SK-N-SH (cell line): ENCODE measurements at regions not wholly inside any gene's neighbourhood (a gene's known extent, or its start where the extent isn't known, plus 50 kb on each side); places are given as distances from the start of the nearest gene placed in this dataset.

Experiments used
- CTCF ChIA-PET: fragments of 300-600, 350-600 bp; formaldehyde crosslinking; extraction: SDS; loops from one replicate; lab custom pipeline; 2021; lab: Yijun Ruan, JAX
- POLR2A ChIA-PET: fragments of 350-600 bp; sonication (Branson Sonifier 250); formaldehyde crosslinking; extraction: SDS; loops from one replicate; lab custom pipeline; 2020; ENCODE audit warnings: antibody characterized with exemption, inconsistent platforms; lab: Yijun Ruan, JAX
- DNase-seq: peaks from one replicate; pipeline ENCODE4 v3.0.0; 2012
- H2AFZ ChIP-seq: fragments of 200-600 bp; sonication (generic); 2 replicates; pipeline ENCODE4 v1.8.1; 2016; ENCODE audit warnings: antibody characterized with exemption, mild to moderate bottlenecking, low read depth
- H3F3A ChIP-seq: fragments of 200-600 bp; sonication (generic); replicated peaks from 2 replicates; pipeline ENCODE3; 2016; ENCODE audit warnings: antibody characterized with exemption, mild to moderate bottlenecking; ENCODE audit not compliant: insufficient read depth
- H3K27ac ChIP-seq, 2 experiments: fragments of 200-500 bp in 1 of 2; fragments of 200-600 bp in 1 of 2; sonication (Bioruptor generic) in 1 of 2; sonication (generic), shearing (Covaris generic) in 1 of 2; 2 replicates each; pipeline versions ENCODE4 v1.5.1 to v1.6.1; 2014 to 2016; ENCODE audit warnings: low read depth in 2 of 2, inconsistent platforms in 1 of 2, low read length in 1 of 2, mild to moderate bottlenecking in 1 of 2, mixed read lengths in 1 of 2
- H3K27me3 ChIP-seq: fragments of 200-600 bp; sonication (generic), shearing (Covaris generic); 2 replicates; pipeline ENCODE4 v1.6.1; 2016; ENCODE audit warnings: mixed run types; ENCODE audit not compliant: insufficient read depth
- H3K36me3 ChIP-seq, 2 experiments: fragments of 200-500 bp in 1 of 2; fragments of 200-600 bp in 1 of 2; sonication (Bioruptor generic) in 1 of 2; sonication (generic) in 1 of 2; replicated peaks in 1 of 2; 2 replicates each; pipeline versions ENCODE3 to v1.5.1; 2014 to 2016; ENCODE audit warnings: low read length in 1 of 2, mild to moderate bottlenecking in 1 of 2; ENCODE audit not compliant: insufficient read depth in 2 of 2, control insufficient read depth in 1 of 2
- H3K4me1 ChIP-seq, 2 experiments: fragments of 200-500 bp in 1 of 2; fragments of 200-600 bp in 1 of 2; sonication (Bioruptor generic) in 1 of 2; sonication (generic), shearing (Covaris generic) in 1 of 2; 2 replicates each; pipeline versions ENCODE4 v1.5.1 to v1.6.1; 2014 to 2016; ENCODE audit warnings: low read depth in 1 of 2, low read length in 1 of 2, mixed run types in 1 of 2; ENCODE audit not compliant: insufficient read depth in 2 of 2, control insufficient read depth in 1 of 2
- H3K4me2 ChIP-seq: fragments of 200-600 bp; sonication (generic), shearing (Covaris generic); 2 replicates; pipeline ENCODE4 v1.6.1; 2017; ENCODE audit warnings: mixed run types
- H3K4me3 ChIP-seq, 2 experiments: fragments of 200-500 bp in 1 of 2; fragments of 200-600 bp in 1 of 2; sonication (Bioruptor generic) in 1 of 2; sonication (generic), shearing (Covaris generic) in 1 of 2; 2 replicates each; pipeline versions ENCODE4 v1.5.1 to v1.8.1; 2014 to 2016; ENCODE audit warnings: low read depth in 2 of 2, inconsistent platforms in 1 of 2, low read length in 1 of 2, mild to moderate bottlenecking in 1 of 2, mixed read lengths in 1 of 2, moderate library complexity in 1 of 2
- H3K79me2 ChIP-seq: fragments of 200-600 bp; sonication (generic); 2 replicates; pipeline ENCODE4 v1.8.1; 2017; ENCODE audit warnings: mild to moderate bottlenecking; ENCODE audit not compliant: insufficient read depth
- H3K9ac ChIP-seq: fragments of 200-600 bp; sonication (generic); 2 replicates; pipeline ENCODE4 v1.6.1; 2017; ENCODE audit warnings: mixed run types
- H3K9me2 ChIP-seq: fragments of 200-600 bp; sonication (generic); 2 replicates; pipeline ENCODE4 v1.6.1; 2017; ENCODE audit warnings: mixed run types
- H3K9me3 ChIP-seq: fragments of 200-600 bp; sonication (generic); 2 replicates; pipeline ENCODE4 v1.6.1; 2017; ENCODE audit warnings: mixed run types, mild to moderate bottlenecking, moderate library complexity
- H4K20me1 ChIP-seq: fragments of 200-600 bp; sonication (generic); 2 replicates; pipeline ENCODE4 v1.6.1; 2017; ENCODE audit warnings: mild to moderate bottlenecking, mixed run types; ENCODE audit not compliant: insufficient read depth
- CHD2 ChIP-seq: fragments of 150-350 bp; IDR thresholded peaks from 2 replicates; pipeline ENCODE4 v1.6.1; 2018; ENCODE audit warnings: low read length; ENCODE audit not compliant: partially characterized antibody
- CTCF ChIP-seq: fragments of 200-600 bp; sonication (generic); IDR thresholded peaks from 2 replicates; pipeline ENCODE4 v1.6.1; 2017; ENCODE audit warnings: antibody characterized with exemption, mild to moderate bottlenecking, moderate library complexity
- EZH2phosphoT487 ChIP-seq: fragments of 200-600 bp; sonication (generic); IDR thresholded peaks from 2 replicates; pipeline ENCODE4 v1.6.1; 2017; ENCODE audit warnings: low read depth, mixed run types, mild to moderate bottlenecking, antibody characterized with exemption, moderate library complexity, borderline replicate concordance
- GABPA ChIP-seq: IDR thresholded peaks from 2 replicates; pipeline ENCODE4 v1.4.0; 2012; ENCODE audit warnings: low read depth, mild to moderate bottlenecking
- JUND ChIP-seq: IDR thresholded peaks from 2 replicates; pipeline ENCODE4 v1.4.0; 2012
- MXI1 ChIP-seq: IDR thresholded peaks from 2 replicates; pipeline ENCODE4 v1.6.1; 2012; ENCODE audit warnings: mild to moderate bottlenecking, low read depth, low read length, improper control_type of control experiment
- NRF1 ChIP-seq: IDR thresholded peaks from 2 replicates; pipeline ENCODE4 v1.6.1; 2012; ENCODE audit warnings: low read depth, mild to moderate bottlenecking, low read length
- POLR2AphosphoS5 ChIP-seq: IDR thresholded peaks from 2 replicates; pipeline ENCODE4 v1.6.1; 2012; ENCODE audit warnings: low read depth, low read length
- RCOR1 ChIP-seq: fragments of 150-350 bp; IDR thresholded peaks from 2 replicates; pipeline ENCODE4 v1.6.1; 2017; ENCODE audit warnings: antibody characterized with exemption, low read length
- REST ChIP-seq: IDR thresholded peaks from 2 replicates; pipeline ENCODE4 v1.6.1; 2012; ENCODE audit warnings: mild to moderate bottlenecking, low read depth, low read length, moderate library complexity
- RFX5 ChIP-seq: IDR thresholded peaks from 2 replicates; pipeline ENCODE4 v1.6.1; 2012; ENCODE audit warnings: mild to moderate bottlenecking, improper control_type of control experiment, low read length
- RXRA ChIP-seq: IDR thresholded peaks from 2 replicates; pipeline ENCODE4 v1.4.0; 2012; ENCODE audit warnings: low read depth, mild to moderate bottlenecking, borderline replicate concordance
- TAF1 ChIP-seq: IDR thresholded peaks from 2 replicates; pipeline ENCODE4 v1.6.1; 2012; ENCODE audit warnings: low read depth, mild to moderate bottlenecking, low read length, moderate library complexity, borderline replicate concordance
- TCF12 ChIP-seq: IDR thresholded peaks from 2 replicates; pipeline ENCODE4 v1.4.0; 2012
- USF1 ChIP-seq: IDR thresholded peaks from 2 replicates; pipeline ENCODE4 v1.4.0; 2012; ENCODE audit warnings: low read depth, borderline replicate concordance
- USF2 ChIP-seq: fragments of 150-350 bp; IDR thresholded peaks from 2 replicates; pipeline ENCODE4 v1.6.1; 2017; ENCODE audit warnings: antibody characterized with exemption, low read length, low read depth, borderline replicate concordance
- YY1 ChIP-seq: IDR thresholded peaks from 2 replicates; pipeline ENCODE4 v1.4.0; 2012; ENCODE audit warnings: low read depth, mild to moderate bottlenecking
- ZBTB33 ChIP-seq: IDR thresholded peaks from 2 replicates; pipeline ENCODE4 v1.4.0; 2012; ENCODE audit warnings: low read depth, borderline replicate concordance
- WGBS: methylation state at CpG from one replicate; pipeline ENCODE4 v1.1.6; 2017; ENCODE audit warnings: low lambda C conversion rate; 5-methylcytosine and 5-hydroxymethylcytosine counted together

GRCh38 chr11:131137046-131137445 lies 220.8 kb upstream of the SNX19 start:
- no peak for DNase-seq
- Histone ChIP-seq H4K20me1 (no peaks in the 10 kb centered on the region), H3K4me2 (no peak overlapping the region), H3F3A (no peaks in the 10 kb centered on the region), H3K27ac (no peak overlapping the region), H3K9ac (no peak overlapping the region), H3K9me3 (no peaks in the 10 kb centered on the region), H3K79me2 (no peaks in the 10 kb centered on the region), H3K9me2 (no peaks in the 10 kb centered on the region), H3K4me3 (no peak overlapping the region), H3K27me3 (no peaks in the 10 kb centered on the region), H3K4me1 (no peaks in the 10 kb centered on the region), H3K36me3 (no peaks in the 10 kb centered on the region), H2AFZ (no peak overlapping the region)
- WGBS: 14% methylated on average over 1 of the region's 2 CpGs
- CTCF ChIA-PET: no interaction called here
- TF ChIP-seq TAF1: no peak
- no peak for TF ChIP-seq USF2
- no peak for TF ChIP-seq POLR2AphosphoS5
- no peak for TF ChIP-seq YY1
- no peak for TF ChIP-seq EZH2phosphoT487
- TF ChIP-seq NRF1: no peak
- no peak for TF ChIP-seq TCF12
- no peak for TF ChIP-seq REST
- no peak for TF ChIP-seq RXRA
- no peak for TF ChIP-seq RCOR1
- no peak for TF ChIP-seq CTCF
- TF ChIP-seq CHD2: no peak
- no peak for TF ChIP-seq RFX5
- TF ChIP-seq ZBTB33: no peak
- no peak for TF ChIP-seq USF1
- TF ChIP-seq GABPA: no peak
- TF ChIP-seq JUND: no peak
- TF ChIP-seq MXI1: no peak
- POLR2A ChIA-PET: no interaction called here
